Mammary epithelial cell (primary cell): ENCODE measurements at regions not wholly inside any gene's neighbourhood (a gene's known extent, or its start where the extent isn't known, plus 50 kb on each side); places are given as distances from the start of the nearest gene placed in this dataset.

Experiments
- EZH2 ChIP-seq: IDR thresholded peaks from 2 replicates; pipeline ENCODE4 v1.6.1; 2012; ENCODE audit warnings: low read length, inconsistent platforms, borderline replicate concordance
- TF ChIP-seq, protein P1 (sequence below), 2 donors: IDR thresholded peaks in 1 of 2; conservative IDR thresholded peaks in 1 of 2; 2 replicates each; pipeline ENCODE4 v1.5.1; 2011 to 2012; ENCODE audit warnings: inconsistent platforms in 2 of 2, low read length in 2 of 2, mild to moderate bottlenecking in 2 of 2, control low read depth in 1 of 2, low read depth in 1 of 2; ENCODE audit not compliant: insufficient read depth in 1 of 2; ENCODE audit errors: extremely low read depth in 1 of 2

DNA sequence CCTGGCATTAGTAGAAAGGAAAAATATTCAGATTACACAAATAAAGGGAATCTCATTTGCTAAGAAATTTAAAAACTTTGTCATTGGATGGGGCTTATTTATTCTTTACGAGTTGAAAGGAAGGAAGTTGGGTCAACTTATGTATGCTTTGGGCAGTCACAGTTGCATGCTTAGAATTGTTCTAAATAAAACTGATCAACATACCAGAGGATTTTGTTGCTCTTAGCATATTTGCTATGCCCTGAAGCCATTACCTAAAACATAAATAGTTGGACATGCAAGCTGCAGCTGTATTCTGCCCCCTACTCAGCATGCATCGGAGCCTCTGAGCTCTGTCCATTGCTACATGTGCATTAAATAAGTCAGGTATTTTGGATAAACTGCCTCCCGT is 172.7 kb upstream of the MEF2C start:
- TF ChIP-seq, protein P1, sequence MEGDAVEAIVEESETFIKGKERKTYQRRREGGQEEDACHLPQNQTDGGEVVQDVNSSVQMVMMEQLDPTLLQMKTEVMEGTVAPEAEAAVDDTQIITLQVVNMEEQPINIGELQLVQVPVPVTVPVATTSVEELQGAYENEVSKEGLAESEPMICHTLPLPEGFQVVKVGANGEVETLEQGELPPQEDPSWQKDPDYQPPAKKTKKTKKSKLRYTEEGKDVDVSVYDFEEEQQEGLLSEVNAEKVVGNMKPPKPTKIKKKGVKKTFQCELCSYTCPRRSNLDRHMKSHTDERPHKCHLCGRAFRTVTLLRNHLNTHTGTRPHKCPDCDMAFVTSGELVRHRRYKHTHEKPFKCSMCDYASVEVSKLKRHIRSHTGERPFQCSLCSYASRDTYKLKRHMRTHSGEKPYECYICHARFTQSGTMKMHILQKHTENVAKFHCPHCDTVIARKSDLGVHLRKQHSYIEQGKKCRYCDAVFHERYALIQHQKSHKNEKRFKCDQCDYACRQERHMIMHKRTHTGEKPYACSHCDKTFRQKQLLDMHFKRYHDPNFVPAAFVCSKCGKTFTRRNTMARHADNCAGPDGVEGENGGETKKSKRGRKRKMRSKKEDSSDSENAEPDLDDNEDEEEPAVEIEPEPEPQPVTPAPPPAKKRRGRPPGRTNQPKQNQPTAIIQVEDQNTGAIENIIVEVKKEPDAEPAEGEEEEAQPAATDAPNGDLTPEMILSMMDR (conservative IDR thresholded peaks at IDR 0.05 in 1 of 2, IDR thresholded peaks at IDR 0.05 in 1 of 2; ENCODE audit: extremely low read depth in 1 of 2, insufficient read depth in 1 of 2, low read depth in 1 of 2, low read length in 2 of 2) = no peak
- no peak for TF ChIP-seq EZH2
